Fibroblast of villous mesenchyme (primary cell): ENCODE measurements at regions not wholly inside any gene's neighbourhood (a gene's known extent, or its start where the extent isn't known, plus 50 kb on each side); places are given as distances from the start of the nearest gene placed in this dataset.
"Not testable (repeated sequence)": the region's sequence is repeated elsewhere in the genome, so short reads cannot be mapped to it uniquely, and the experiment has no call there.

Source experiments
- DNase-seq: peaks from one replicate; pipeline ENCODE4 v3.0.0-alpha.2; 2010; ENCODE audit warnings: low read depth
- H3K4me3 ChIP-seq: 2 replicates; pipeline ENCODE4 v1.5.1; 2011; ENCODE audit warnings: low read depth, mild to moderate bottlenecking, low read length
- TF ChIP-seq, protein P1 (sequence below): IDR thresholded peaks from 2 replicates; pipeline ENCODE4 v1.5.1; 2012; ENCODE audit warnings: low read depth, mild to moderate bottlenecking, low read length; ENCODE audit not compliant: insufficient read depth

- not testable (repeated sequence) for DNase-seq, H3K4me3 ChIP-seq
These were observed 175.3 kb downstream of the NPIPA8 start for GRCh38 chr16:18161224-18161623.

- DNase-seq, H3K4me3 ChIP-seq: not testable (repeated sequence)
These were observed 177.4 kb downstream of the NPIPA8 start for GRCh38 chr16:18159185-18159584.

GRCh38 chr16:18157854-18158253 lies 178.7 kb downstream of the NPIPA8 start:
- H3K4me3 ChIP-seq, DNase-seq: not testable (repeated sequence)

DNA sequence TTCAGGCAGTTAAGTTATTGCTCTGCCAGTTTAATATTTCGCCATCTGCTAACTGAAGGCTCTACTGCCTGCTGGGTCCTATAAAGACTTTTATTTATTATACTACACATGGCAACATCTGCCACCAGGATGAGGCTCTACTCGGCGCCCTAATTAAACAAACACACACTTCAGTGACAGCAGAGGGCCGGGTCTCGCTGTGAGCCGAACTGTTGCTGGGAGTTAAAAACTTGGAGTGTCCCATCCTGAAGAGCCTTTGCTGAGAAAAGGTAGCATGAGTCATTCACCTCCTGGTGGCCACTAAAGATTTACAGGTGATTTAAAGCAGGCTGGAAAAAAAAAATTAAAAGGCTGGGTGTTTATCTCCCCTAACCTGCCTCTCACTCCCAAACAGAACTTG lies 183.7 kb downstream of the NPIPA8 start:
- DNase-seq, H3K4me3 ChIP-seq: not testable (repeated sequence)

- DNase-seq, H3K4me3 ChIP-seq: not testable (repeated sequence)
These were observed 188.4 kb downstream of the NPIPA8 start for GRCh38 chr16:18148132-18148531.

GRCh38 chr16:18146601-18147142 lies 189.9 kb downstream of the NPIPA8 start:
- DNase-seq, H3K4me3 ChIP-seq: not testable (repeated sequence)

DNA sequence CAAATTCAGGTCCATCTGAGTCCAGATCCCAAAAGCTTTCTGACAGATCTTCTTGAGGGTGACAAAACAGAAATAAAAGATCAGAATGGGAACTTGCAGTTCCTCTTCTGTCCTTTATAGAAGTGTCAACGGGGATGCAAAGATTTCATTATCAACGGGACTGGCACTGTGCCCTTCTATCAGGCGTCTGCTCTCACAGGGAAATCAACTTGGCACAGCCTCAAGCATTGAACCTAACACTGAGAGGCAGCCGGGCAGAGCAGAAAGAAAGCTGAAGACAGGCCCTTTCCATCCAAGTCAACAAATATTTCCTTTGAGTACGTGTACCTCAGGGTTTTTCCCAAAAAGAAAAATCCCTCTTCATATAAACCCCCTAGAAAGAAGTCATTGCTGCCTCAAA lies 194.5 kb downstream of the NPIPA8 start:
- not testable (repeated sequence) for H3K4me3 ChIP-seq, DNase-seq

DNA sequence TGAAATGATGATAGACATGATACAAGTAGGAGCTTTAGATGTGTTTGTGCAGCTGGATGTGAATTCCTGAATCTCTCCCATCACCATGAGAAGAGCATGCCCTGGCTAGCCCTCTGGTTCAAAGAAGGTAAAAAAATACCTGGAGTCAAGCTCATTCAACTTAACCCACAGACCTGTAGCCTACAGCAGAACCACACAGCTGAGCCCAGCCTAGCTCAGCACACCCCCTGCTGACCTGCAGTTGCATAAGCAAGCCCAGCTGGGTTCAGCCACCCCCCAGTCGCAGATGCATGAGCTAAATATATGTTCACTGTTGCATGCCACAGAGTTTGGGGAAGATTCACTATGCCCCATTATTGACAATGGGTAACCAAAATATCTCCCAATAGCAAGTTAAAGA lies 200.2 kb downstream of the NPIPA8 start:
- DNase-seq, H3K4me3 ChIP-seq: not testable (repeated sequence)

GRCh38 chr16:18135024-18135423 lies 201.5 kb downstream of the NPIPA8 start:
- H3K4me3 ChIP-seq, DNase-seq: not testable (repeated sequence)

DNA sequence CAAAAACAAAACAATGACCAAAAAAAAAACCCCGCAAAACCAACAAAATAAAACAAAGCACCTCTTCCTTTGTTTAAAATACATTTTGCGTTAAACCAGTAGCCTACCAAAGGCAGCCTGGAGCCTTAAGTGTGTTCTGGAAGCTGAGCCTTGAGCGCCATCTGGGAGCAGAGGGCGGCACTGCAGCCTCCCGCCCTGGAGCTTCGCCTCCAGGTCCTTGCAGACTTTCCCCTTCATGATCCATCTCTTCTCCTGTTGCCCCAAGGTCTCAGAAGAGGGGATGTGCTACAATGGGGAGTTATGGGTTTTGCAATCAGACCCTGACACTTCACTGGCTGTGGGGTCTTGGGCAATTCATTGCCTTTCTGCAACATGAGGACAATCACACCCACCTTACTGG lies 204.9 kb downstream of the NPIPA8 start:
- H3K4me3 ChIP-seq, DNase-seq: not testable (repeated sequence)
- TF ChIP-seq, protein P1, sequence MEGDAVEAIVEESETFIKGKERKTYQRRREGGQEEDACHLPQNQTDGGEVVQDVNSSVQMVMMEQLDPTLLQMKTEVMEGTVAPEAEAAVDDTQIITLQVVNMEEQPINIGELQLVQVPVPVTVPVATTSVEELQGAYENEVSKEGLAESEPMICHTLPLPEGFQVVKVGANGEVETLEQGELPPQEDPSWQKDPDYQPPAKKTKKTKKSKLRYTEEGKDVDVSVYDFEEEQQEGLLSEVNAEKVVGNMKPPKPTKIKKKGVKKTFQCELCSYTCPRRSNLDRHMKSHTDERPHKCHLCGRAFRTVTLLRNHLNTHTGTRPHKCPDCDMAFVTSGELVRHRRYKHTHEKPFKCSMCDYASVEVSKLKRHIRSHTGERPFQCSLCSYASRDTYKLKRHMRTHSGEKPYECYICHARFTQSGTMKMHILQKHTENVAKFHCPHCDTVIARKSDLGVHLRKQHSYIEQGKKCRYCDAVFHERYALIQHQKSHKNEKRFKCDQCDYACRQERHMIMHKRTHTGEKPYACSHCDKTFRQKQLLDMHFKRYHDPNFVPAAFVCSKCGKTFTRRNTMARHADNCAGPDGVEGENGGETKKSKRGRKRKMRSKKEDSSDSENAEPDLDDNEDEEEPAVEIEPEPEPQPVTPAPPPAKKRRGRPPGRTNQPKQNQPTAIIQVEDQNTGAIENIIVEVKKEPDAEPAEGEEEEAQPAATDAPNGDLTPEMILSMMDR, result peak; percentile 28

DNA sequence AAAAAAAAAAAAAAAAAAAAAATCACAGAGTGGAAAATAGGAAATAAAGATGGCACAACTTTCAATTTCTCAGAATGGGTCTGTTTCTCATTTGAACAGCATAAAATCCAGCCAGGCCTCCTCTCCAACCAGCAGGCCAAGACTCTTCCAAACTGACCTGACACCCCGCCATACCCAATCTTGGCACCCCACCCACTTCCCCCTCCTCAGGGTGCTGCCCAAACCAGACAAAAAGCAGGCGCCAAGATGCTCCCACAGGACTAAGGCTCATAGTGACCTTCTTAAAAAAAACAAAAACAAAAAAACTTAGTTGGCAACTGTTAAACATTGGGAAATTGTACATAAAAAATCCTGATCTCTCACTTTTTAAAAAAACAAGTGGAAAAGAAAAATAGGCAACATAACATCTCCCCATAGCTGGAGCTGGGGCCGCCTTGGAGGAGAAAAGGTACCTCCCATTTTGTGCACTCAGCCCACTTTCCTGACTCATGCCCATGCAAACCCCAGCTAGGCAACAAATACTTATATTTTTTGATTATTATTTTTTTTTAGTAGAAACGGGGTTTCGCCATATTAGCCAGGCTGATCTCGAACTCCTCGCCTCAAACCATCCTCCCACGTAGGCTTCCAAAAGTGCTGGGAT lies 205.9 kb downstream of the NPIPA8 start:
- not testable (repeated sequence) for H3K4me3 ChIP-seq, DNase-seq

DNA sequence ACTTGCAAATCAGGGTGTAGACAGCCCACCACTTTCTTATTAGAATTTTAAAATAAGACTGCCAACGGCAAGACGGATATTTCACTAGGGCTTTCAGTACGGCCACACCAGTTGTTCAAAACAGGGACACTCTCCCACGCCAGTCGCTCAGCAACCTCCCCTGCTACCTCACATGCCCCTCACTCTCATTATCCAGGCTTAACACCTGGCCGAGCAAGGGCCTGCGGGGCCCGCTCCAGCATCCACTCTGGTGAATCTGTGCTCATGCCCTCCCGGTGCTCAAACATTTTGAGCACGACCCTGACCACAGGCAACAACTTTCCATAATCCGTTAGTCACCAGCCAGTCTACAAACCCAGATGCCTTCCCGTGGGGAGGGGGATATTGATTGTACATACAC lies 209.5 kb downstream of the NPIPA8 start:
- not testable (repeated sequence) for DNase-seq, H3K4me3 ChIP-seq

GRCh38 chr16:18119092-18119491 lies 217.4 kb downstream of the NPIPA8 start:
- not testable (repeated sequence) for H3K4me3 ChIP-seq, DNase-seq

DNA sequence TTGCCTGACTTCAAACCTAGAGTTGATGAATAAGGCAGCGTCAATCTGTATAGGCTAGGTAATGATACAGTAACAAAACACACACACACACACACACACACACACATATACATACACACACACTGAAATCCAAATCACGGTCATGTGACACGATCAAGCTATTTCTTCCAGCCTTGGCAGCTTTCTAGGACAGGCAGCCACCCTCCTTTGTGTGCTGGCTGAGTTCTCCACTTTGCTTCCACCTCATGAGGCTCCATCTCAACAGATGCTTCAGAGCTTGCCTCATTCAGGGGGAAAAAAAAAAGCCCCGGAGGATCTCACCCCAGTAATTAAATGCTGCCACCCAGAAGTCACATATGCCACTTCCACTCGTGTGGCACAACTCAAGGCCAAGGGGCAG lies 217.9 kb downstream of the NPIPA8 start:
- not testable (repeated sequence) for H3K4me3 ChIP-seq, DNase-seq

- H3K4me3 ChIP-seq, DNase-seq: not testable (repeated sequence)
These were observed 218.5 kb downstream of the NPIPA8 start for GRCh38 chr16:18118071-18118470.

DNA sequence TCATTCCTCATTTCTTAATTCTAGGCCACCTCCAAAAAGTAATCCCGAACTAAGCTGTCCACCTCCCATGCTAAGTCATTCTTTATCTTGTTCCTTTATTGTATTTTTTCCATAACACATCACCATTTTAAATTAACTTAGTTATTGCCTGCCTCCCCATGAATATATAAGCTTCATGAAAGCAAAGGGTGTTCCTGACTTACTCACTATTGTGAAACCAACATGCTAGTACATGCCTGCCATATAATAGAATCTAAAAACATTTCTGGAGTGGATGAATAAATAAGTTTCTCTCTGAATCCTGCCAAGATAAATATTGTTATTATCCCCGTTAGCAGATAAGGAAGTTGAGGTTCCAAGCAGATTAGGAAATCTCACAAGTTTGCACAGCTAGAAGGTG lies 232.1 kb downstream of the NPIPA8 start:
- not testable (repeated sequence) for DNase-seq

DNA sequence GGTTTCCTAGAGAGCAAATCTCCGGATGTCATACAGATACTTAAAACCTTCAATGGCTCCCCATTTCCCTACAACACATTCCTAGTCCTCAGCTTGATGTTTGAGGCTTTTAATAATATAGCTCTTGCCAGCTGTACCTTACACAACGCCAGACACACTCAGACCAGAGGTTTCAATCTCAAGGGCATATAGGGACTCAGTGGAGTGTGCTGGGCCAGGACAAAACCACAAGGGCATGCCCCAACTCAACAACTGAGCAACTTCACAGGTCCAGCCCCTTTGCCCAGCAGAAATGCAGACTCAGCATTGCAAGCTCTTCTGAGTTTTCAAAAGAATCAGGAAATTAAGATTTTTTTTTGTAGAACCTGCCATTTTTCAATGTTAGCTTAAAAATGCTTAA lies 235.5 kb downstream of the NPIPA8 start:
- DNase-seq, H3K4me3 ChIP-seq: not testable (repeated sequence)

More for the DNA sequence above, 232.1 kb downstream of the NPIPA8 start:
- not testable (repeated sequence) for H3K4me3 ChIP-seq

DNA sequence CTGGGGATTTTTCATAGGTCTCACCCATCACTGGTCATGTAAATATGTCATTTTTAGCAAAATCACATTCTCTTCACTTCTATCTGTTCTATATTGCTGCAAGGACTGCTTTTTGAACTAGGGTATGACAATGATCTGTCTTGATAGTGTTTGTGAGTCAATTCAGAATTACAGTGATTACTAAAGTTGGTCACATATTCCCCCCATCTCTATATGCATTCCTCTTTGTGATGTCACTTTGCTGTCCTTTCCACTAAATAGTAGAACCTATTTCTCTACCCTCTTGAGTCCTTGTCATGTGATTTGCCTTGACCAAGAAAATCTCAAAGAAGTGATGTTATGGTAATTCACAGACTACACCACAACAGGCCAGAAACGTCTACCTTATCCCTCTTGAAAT lies 243.9 kb downstream of the NPIPA8 start:
- not testable (repeated sequence) for DNase-seq, H3K4me3 ChIP-seq
